K562 (cell line): ENCODE measurements at regions not wholly inside any gene's neighbourhood (a gene's known extent, or its start where the extent isn't known, plus 50 kb on each side); places are given as distances from the start of the nearest gene placed in this dataset.

Source experiments
- ATAC-seq: fragments of 200-7000 bp; cut with Tn5 transposase; 3 replicates; pipeline ENCODE4 v1.9.1; 2020; ENCODE audit warnings: moderate library complexity
- BruUV-seq: library from RNA; stranded (reverse); fragments of 400-500 nt; replicated peaks from 2 replicates; lab custom pipeline; 2021; lab: Mats Ljungman, UMichigan
- CTCF ChIA-PET: fragments of 300-600 bp; formaldehyde crosslinking; extraction: SDS; loops from one replicate; lab custom pipeline; 2021; ENCODE audit warnings: low intra/inter-chr PET ratio; lab: Yijun Ruan, JAX
- POLR2A ChIA-PET: fragments of 300-600, 350-650 bp; sonication (Branson Sonifier 250); formaldehyde crosslinking; extraction: SDS; loops from one replicate; lab custom pipeline; 2021; ENCODE audit warnings: antibody characterized with exemption, inconsistent platforms; lab: Yijun Ruan, JAX
- DNase-seq, 4 experiments: peaks; one replicate each; pipeline versions ENCODE4 v3.0.0 to v3.0.0-alpha.2; 2011 to 2018; ENCODE audit warnings: low spot score in 3 of 4, mixed read lengths in 3 of 4; ENCODE audit errors: extremely low read depth in 1 of 4
- FAIRE-seq: peaks from 2 replicates; lab custom pipeline; 2011; peaks lifted over from hg19 to GRCh38; lab: Jason Lieb, UNC
- H2AFZ ChIP-seq: 2 replicates; pipeline ENCODE4 v1.6.0; 2011; ENCODE audit warnings: low read depth, low read length, control low read depth, inconsistent platforms
- H3K27ac ChIP-seq: fragments of 200-600 bp; 3 replicates; pipeline ENCODE4 v1.8.0; 2011; ENCODE audit warnings: low read depth, mild to moderate bottlenecking, control low read depth, inconsistent platforms, low read length, moderate library complexity, mixed read lengths; ENCODE audit errors: extremely low read depth
- H3K27me3 ChIP-seq, 2 experiments: fragments of 300-600 bp in 1 of 2; 2 replicates in 1 of 2; 3 replicates in 1 of 2; pipeline versions ENCODE4 v1.6.0 to v1.8.0; 2011; ENCODE audit warnings: inconsistent platforms in 2 of 2, low read length in 2 of 2, mild to moderate bottlenecking in 1 of 2, mixed read lengths in 1 of 2, moderate library complexity in 1 of 2; ENCODE audit not compliant: control insufficient read depth in 2 of 2, insufficient read depth in 2 of 2
- H3K36me3 ChIP-seq: fragments of 300-600 bp; 3 replicates; pipeline ENCODE4 v1.8.0; 2011; ENCODE audit warnings: mild to moderate bottlenecking, low read length, inconsistent platforms; ENCODE audit not compliant: control insufficient read depth, insufficient read depth
- H3K4me1 ChIP-seq, 2 experiments: fragments of 200-600 bp in 1 of 2; replicated peaks in 1 of 2; 2 replicates in 1 of 2; 3 replicates in 1 of 2; pipeline versions ENCODE4 v1.5.1 to v1.8.0; 2011; ENCODE audit warnings: inconsistent platforms in 2 of 2, low read length in 2 of 2, mild to moderate bottlenecking in 1 of 2, mixed read lengths in 1 of 2, moderate library complexity in 1 of 2; ENCODE audit not compliant: control insufficient read depth in 2 of 2, insufficient read depth in 2 of 2
- H3K4me2 ChIP-seq: 2 replicates; pipeline ENCODE4 v1.6.1; 2011; ENCODE audit warnings: low read length, control low read depth, inconsistent platforms, mixed read lengths; ENCODE audit not compliant: insufficient read depth
- H3K4me3 ChIP-seq: fragments of 200-600 bp; sonication (generic), shearing (Covaris generic); 2 replicates; pipeline ENCODE4 v1.5.1; 2016; ENCODE audit warnings: control low read depth, inconsistent platforms
- H3K79me2 ChIP-seq: fragments of 200-600 bp; 3 replicates; pipeline ENCODE4 v1.8.0; 2011; ENCODE audit warnings: low read length, inconsistent platforms; ENCODE audit not compliant: control insufficient read depth, insufficient read depth
- H3K9ac ChIP-seq, 2 experiments: 2 replicates each; pipeline versions ENCODE4 v1.6.0 to v1.6.1; 2011; ENCODE audit warnings: low read depth in 2 of 2, low read length in 2 of 2, control low read depth in 1 of 2, inconsistent platforms in 1 of 2, mild to moderate bottlenecking in 1 of 2, mixed read lengths in 1 of 2; ENCODE audit not compliant: insufficient read depth in 1 of 2
- H3K9me1 ChIP-seq: one replicate; pipeline ENCODE4 v1.6.0; 2011; ENCODE audit warnings: inconsistent platforms, mild to moderate bottlenecking, low read length, moderate library complexity; ENCODE audit not compliant: control insufficient read depth, insufficient read depth
- H3K9me3 ChIP-seq: replicated peaks from 2 replicates; pipeline ENCODE4 v1.5.1; 2011; ENCODE audit warnings: low read depth, low read length, inconsistent platforms; ENCODE audit not compliant: control insufficient read depth, insufficient read depth
- H4K20me1 ChIP-seq: replicated peaks from 2 replicates; pipeline ENCODE4 v1.6.1; 2011; ENCODE audit warnings: low read length, inconsistent platforms, mixed read lengths; ENCODE audit not compliant: control insufficient read depth, insufficient read depth
- ARID1B ChIP-seq: fragments of 450-650 bp; IDR thresholded peaks from 2 replicates; pipeline ENCODE4 v1.6.1; 2016; ENCODE audit warnings: antibody characterized with exemption, mild to moderate bottlenecking, inconsistent platforms
- NCOA4 ChIP-seq: fragments of 450-650 bp; IDR thresholded peaks from 2 replicates; pipeline ENCODE4 v1.6.1; 2018; ENCODE audit warnings: mild to moderate bottlenecking; ENCODE audit not compliant: partially characterized antibody
- STAG1 ChIP-seq: sonication (generic); formaldehyde crosslinking; IDR thresholded peaks from 2 replicates; pipeline ENCODE4 v1.5.0; 2020; ENCODE audit warnings: missing genetic modification reagents, borderline replicate concordance
- WGBS: fragments of 100-300 bp; shearing (Covaris generic); methylation state at CpG from one replicate; pipeline ENCODE4 v1.1.6; 2016; ENCODE audit warnings: low coverage, mixed read lengths; ENCODE audit not compliant: insufficient coverage; ENCODE audit errors: missing lambda C conversion rate; 5-methylcytosine and 5-hydroxymethylcytosine counted together
- in situ Hi-C: fragments of 300-500 bp; cut with MboI; formaldehyde crosslinking; loops from 4 replicates; pipeline ENCODE4 v1.15.0; 2018; ENCODE audit warnings: inconsistent platforms, mixed read lengths
- intact Hi-C: fragments of 100-400 bp; cut with micrococcal nuclease; formaldehyde crosslinking; loops from 2 replicates; pipeline ENCODE4 v1.14.2; 2022
- TF ChIP-seq, protein P1 (sequence below): fragments of 450-650 bp; IDR thresholded peaks from 2 replicates; pipeline ENCODE4 v1.6.1; 2017; ENCODE audit warnings: antibody characterized with exemption, mild to moderate bottlenecking
- TF ChIP-seq, protein P2 (sequence below): sonication (generic); formaldehyde crosslinking; IDR thresholded peaks from 2 replicates; pipeline ENCODE4 v1.8.0; 2022; ENCODE audit warnings: missing genetic modification reagents, mild to moderate bottlenecking, moderate library complexity, borderline replicate concordance
- TF ChIP-seq, protein P3 (sequence below): fragments of 450-650 bp; conservative IDR thresholded peaks from 2 replicates; pipeline ENCODE4 v1.6.1; 2016; ENCODE audit warnings: missing genetic modification characterization, low read depth, mild to moderate bottlenecking, control low read depth, missing compliant biosample characterization

DNA sequence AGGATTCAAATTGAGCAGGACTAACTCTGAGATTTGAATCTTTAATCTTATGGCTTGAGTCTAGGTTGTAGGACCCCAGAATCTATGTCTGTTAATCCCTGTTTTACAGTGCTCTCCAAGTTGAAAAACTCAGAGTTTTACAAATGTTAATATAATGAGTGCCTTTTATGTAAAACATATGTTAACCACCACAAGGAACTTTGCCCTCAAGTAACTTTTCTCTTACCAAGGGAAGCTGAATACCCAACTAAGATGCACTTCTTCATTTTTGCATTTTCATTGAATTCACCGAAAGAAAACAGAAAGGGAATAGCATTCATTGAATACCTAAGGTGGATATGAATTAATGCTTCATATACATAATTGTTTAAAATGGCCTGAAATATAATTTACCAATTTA lies 338.1 kb downstream of the RPRM start (continued):
- TF ChIP-seq, protein P1, sequence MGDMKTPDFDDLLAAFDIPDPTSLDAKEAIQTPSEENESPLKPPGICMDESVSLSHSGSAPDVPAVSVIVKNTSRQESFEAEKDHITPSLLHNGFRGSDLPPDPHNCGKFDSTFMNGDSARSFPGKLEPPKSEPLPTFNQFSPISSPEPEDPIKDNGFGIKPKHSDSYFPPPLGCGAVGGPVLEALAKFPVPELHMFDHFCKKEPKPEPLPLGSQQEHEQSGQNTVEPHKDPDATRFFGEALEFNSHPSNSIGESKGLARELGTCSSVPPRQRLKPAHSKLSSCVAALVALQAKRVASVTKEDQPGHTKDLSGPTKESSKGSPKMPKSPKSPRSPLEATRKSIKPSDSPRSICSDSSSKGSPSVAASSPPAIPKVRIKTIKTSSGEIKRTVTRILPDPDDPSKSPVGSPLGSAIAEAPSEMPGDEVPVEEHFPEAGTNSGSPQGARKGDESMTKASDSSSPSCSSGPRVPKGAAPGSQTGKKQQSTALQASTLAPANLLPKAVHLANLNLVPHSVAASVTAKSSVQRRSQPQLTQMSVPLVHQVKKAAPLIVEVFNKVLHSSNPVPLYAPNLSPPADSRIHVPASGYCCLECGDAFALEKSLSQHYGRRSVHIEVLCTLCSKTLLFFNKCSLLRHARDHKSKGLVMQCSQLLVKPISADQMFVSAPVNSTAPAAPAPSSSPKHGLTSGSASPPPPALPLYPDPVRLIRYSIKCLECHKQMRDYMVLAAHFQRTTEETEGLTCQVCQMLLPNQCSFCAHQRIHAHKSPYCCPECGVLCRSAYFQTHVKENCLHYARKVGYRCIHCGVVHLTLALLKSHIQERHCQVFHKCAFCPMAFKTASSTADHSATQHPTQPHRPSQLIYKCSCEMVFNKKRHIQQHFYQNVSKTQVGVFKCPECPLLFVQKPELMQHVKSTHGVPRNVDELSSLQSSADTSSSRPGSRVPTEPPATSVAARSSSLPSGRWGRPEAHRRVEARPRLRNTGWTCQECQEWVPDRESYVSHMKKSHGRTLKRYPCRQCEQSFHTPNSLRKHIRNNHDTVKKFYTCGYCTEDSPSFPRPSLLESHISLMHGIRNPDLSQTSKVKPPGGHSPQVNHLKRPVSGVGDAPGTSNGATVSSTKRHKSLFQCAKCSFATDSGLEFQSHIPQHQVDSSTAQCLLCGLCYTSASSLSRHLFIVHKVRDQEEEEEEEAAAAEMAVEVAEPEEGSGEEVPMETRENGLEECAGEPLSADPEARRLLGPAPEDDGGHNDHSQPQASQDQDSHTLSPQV: no peak
- no peak for TF ChIP-seq ARID1B
- no peak for TF ChIP-seq NCOA4
- TF ChIP-seq, protein P2, sequence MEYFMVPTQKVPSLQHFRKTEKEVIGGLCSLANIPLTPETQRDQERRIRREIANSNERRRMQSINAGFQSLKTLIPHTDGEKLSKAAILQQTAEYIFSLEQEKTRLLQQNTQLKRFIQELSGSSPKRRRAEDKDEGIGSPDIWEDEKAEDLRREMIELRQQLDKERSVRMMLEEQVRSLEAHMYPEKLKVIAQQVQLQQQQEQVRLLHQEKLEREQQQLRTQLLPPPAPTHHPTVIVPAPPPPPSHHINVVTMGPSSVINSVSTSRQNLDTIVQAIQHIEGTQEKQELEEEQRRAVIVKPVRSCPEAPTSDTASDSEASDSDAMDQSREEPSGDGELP (CRISPR knock-in tag): no peak

DNA sequence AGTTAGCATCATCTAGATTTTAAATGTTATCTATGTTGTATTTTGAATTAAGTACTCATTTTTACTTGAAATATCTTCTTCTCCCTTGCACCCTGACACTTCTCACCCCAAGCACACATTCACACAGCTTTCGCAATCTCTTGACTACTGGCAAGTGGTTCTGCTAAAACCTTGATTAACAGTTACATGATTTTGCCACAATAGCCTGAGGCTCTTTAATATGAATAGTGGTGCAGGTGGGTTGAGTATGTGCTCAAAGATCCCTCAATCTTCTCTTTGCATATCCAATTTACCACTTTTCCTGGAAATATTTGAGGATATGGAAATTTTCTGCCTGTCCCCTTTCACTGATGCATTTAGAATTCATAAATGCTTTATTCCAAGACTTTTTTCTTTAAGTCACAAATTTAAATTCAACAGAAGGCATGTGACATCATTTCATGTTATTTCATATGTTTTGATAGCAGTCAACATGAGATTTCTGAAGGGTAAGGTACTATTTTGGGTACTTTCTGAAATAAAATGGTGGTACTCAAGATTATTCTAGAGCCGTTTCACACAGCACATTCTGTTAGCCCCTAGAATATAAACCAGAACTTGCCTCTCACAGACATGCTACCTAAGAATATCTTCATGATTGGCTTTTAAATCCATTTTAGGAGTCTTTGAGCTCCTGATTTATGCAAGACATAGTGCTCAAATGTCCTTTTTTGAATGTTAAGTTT lies 339.7 kb downstream of the RPRM start:
- H3K27ac ChIP-seq: no peak overlapping the region
- in situ Hi-C loops (no loop called here), intact Hi-C loops (no loop called here)
- H4K20me1 ChIP-seq: no peaks in the 10 kb centered on the region
- no peaks in the 10 kb centered on the region for H3K79me2 ChIP-seq
- no TSS peak for BruUV-seq
- DNase-seq: no peak
- 0% methylated on average over 2 of the region's 2 CpGs for WGBS
- H2AFZ ChIP-seq: no peak overlapping the region
- no peak overlapping the region for H3K4me2 ChIP-seq
- no peaks in the 10 kb centered on the region for H3K4me1 ChIP-seq
- POLR2A ChIA-PET: no interaction called here
- H3K36me3 ChIP-seq: no peaks in the 10 kb centered on the region
- no peak for ATAC-seq
- TF ChIP-seq, protein P3, sequence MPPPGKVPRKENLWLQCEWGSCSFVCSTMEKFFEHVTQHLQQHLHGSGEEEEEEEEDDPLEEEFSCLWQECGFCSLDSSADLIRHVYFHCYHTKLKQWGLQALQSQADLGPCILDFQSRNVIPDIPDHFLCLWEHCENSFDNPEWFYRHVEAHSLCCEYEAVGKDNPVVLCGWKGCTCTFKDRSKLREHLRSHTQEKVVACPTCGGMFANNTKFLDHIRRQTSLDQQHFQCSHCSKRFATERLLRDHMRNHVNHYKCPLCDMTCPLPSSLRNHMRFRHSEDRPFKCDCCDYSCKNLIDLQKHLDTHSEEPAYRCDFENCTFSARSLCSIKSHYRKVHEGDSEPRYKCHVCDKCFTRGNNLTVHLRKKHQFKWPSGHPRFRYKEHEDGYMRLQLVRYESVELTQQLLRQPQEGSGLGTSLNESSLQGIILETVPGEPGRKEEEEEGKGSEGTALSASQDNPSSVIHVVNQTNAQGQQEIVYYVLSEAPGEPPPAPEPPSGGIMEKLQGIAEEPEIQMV (tag): no peak
- TF ChIP-seq STAG1: no peak
- TF ChIP-seq, all 486 proteins: peak for 0
- no peaks in the 10 kb centered on the region for H3K27me3 ChIP-seq
- no peak overlapping the region for H3K4me3 ChIP-seq
- CTCF ChIA-PET: no interaction called here
- H3K9me1 ChIP-seq: no peaks in the 10 kb centered on the region
- H3K9me3 ChIP-seq: no peaks in the 10 kb centered on the region
- FAIRE-seq: no peak
- H3K9ac ChIP-seq: no peak overlapping the region
